GM23338 (cell line): ENCODE measurements at regions not wholly inside any gene's neighbourhood (a gene's known extent, or its start where the extent isn't known, plus 50 kb on each side); places are given as distances from the start of the nearest gene placed in this dataset.

Experiments
- CREB1 ChIP-seq: fragments of 250-450 bp; sonication (Bioruptor Pico); IDR thresholded peaks from 2 replicates; pipeline ENCODE4 v1.5.0; 2020; ENCODE audit warnings: low read depth, mild to moderate bottlenecking, moderate library complexity
- CTCF ChIP-seq, 2 experiments: fragments of 200-600 bp in 1 of 2; sonication (generic) in 1 of 2; conservative IDR thresholded peaks; 2 replicates each; pipeline versions ENCODE4 v1.5.1 to v1.6.1; 2016 to 2017; ENCODE audit warnings: antibody characterized with exemption in 2 of 2, low read depth in 2 of 2, mild to moderate bottlenecking in 2 of 2, moderate library complexity in 1 of 2
- EZH2 ChIP-seq: fragments of 200-600 bp; sonication (generic); IDR thresholded peaks from one replicate; pipeline ENCODE4 v1.8.0; 2017; ENCODE audit warnings: antibody characterized with exemption, mild to moderate bottlenecking, low read depth; ENCODE audit not compliant: unreplicated experiment
- EZH2phosphoT487 ChIP-seq: fragments of 200-600 bp; sonication (generic); IDR thresholded peaks from one replicate; pipeline ENCODE4 v1.8.1; 2018; ENCODE audit warnings: antibody characterized with exemption; ENCODE audit not compliant: unreplicated experiment
- POLR2AphosphoS5 ChIP-seq: IDR thresholded peaks from 2 replicates; pipeline ENCODE4 v1.6.1; 2016; ENCODE audit warnings: antibody characterized with exemption, low read depth

DNA sequence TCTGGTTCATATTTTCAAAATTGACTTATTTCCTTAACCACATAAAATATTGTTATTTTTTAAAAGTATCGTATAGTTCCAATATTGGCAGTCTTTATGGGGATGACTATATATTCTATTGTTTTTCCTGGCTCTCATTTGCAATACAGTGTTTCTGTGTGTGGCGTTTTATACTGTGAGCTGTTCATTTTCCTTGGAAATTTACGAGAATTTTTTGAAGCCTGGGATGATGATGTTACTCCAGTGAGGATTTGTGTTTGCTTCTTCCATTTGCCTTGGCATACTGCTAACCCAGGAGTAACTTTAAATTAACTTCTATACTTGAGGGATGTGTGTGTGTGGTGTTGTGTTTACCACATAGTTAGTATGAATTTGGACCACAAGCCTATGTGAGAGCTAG is 95.2 kb downstream of the NR1D2 start:
- TF ChIP-seq CTCF (conservative IDR thresholded peaks at IDR 0.05; ENCODE audit: low read depth in 2 of 2) (no peak), EZH2 (no peak), POLR2AphosphoS5 (no peak), CREB1 (CRISPR knock-in tag) (no peak), EZH2phosphoT487 (no peak)
